GM23248 (cell line): ENCODE measurements at regions not wholly inside any gene's neighbourhood (a gene's known extent, or its start where the extent isn't known, plus 50 kb on each side); places are given as distances from the start of the nearest gene placed in this dataset.

ENCODE experiments used
- EZH2 ChIP-seq: fragments of 200-600 bp; sonication (generic); IDR thresholded peaks from 2 replicates; pipeline ENCODE4 v1.6.1; 2018; ENCODE audit warnings: antibody characterized with exemption, mild to moderate bottlenecking; ENCODE audit not compliant: insufficient read depth, poor library complexity, severe bottlenecking
- EZH2phosphoT487 ChIP-seq: fragments of 200-600 bp; sonication (generic); IDR thresholded peaks from 2 replicates; pipeline ENCODE4 v1.6.1; 2018; ENCODE audit warnings: antibody characterized with exemption, moderate library complexity, mild to moderate bottlenecking, low read depth; ENCODE audit not compliant: insufficient read depth

GRCh38 chr4:24334906-24335305 is 249.4 kb downstream of the DHX15 start:
- TF ChIP-seq EZH2 (no peak), EZH2phosphoT487 (no peak)
